Suprapubic skin (tissue), 4 donors: ENCODE measurements at regions not wholly inside any gene's neighbourhood (a gene's known extent, or its start where the extent isn't known, plus 50 kb on each side); places are given as distances from the start of the nearest gene placed in this dataset.

Source experiments
- CTCF ChIP-seq, 2 donors: fragments of 200-600 bp in 1 of 2; fragments of 450-650 bp in 1 of 2; sonication (generic) in 1 of 2; IDR thresholded peaks; one replicate each; pipeline ENCODE4 v1.5.1; 2016 to 2019; ENCODE audit warnings: antibody characterized with exemption in 2 of 2, mild to moderate bottlenecking in 1 of 2, moderate library complexity in 1 of 2
- EP300 ChIP-seq: sonication (generic); formaldehyde crosslinking; IDR thresholded peaks from one replicate; pipeline ENCODE4 v1.6.1; 2017; ENCODE audit warnings: antibody characterized with exemption
- POLR2AphosphoS5 ChIP-seq, 3 donors: sonication (generic); formaldehyde crosslinking; IDR thresholded peaks; one replicate each; pipeline ENCODE4 v1.6.1; 2017; ENCODE audit warnings: antibody characterized with exemption in 3 of 3

- TF ChIP-seq EP300 = no peak
- no peak for TF ChIP-seq CTCF (IDR thresholded peaks at IDR 0.05)
- no peak for TF ChIP-seq POLR2AphosphoS5 (IDR thresholded peaks at IDR 0.05)
Measured at GRCh38 chr4:100569196-100569595, 51.4 kb upstream of the EMCN start.
